Osteoblast (primary cell): ENCODE measurements at regions not wholly inside any gene's neighbourhood (a gene's known extent, or its start where the extent isn't known, plus 50 kb on each side); places are given as distances from the start of the nearest gene placed in this dataset.

Source experiments
- DNase-seq: peaks from one replicate; pipeline ENCODE4 v3.0.0; 2011; ENCODE audit warnings: low spot score, mixed read lengths; ENCODE audit not compliant: insufficient read length; ENCODE audit errors: missing footprints
- H2AFZ ChIP-seq: 2 replicates; pipeline ENCODE4 v1.6.0; 2011; ENCODE audit warnings: mild to moderate bottlenecking, low read length
- H3K27ac ChIP-seq: 2 replicates; pipeline ENCODE4 v1.5.1; 2011; ENCODE audit warnings: mild to moderate bottlenecking, low read depth, low read length, moderate library complexity
- H3K27me3 ChIP-seq: 2 replicates; pipeline ENCODE4 v1.6.0; 2012; ENCODE audit warnings: mild to moderate bottlenecking, control low read depth, inconsistent platforms, low read length, moderate library complexity; ENCODE audit not compliant: insufficient read depth
- H3K36me3 ChIP-seq: 2 replicates; pipeline ENCODE4 v1.5.1; 2011; ENCODE audit warnings: mild to moderate bottlenecking, low read length, control low read depth, moderate library complexity; ENCODE audit not compliant: insufficient read depth
- H3K4me1 ChIP-seq: 2 replicates; pipeline ENCODE4 v1.5.1; 2011; ENCODE audit warnings: mild to moderate bottlenecking, low read length, control low read depth, moderate library complexity; ENCODE audit not compliant: insufficient read depth
- H3K4me2 ChIP-seq: 2 replicates; pipeline ENCODE4 v1.6.0; 2011; ENCODE audit warnings: mild to moderate bottlenecking, low read length; ENCODE audit not compliant: insufficient read depth
- H3K4me3 ChIP-seq: fragments of 200-600 bp; sonication (generic); 3 replicates; pipeline ENCODE4 v1.5.1; 2012; ENCODE audit warnings: mild to moderate bottlenecking, low read length, inconsistent platforms; ENCODE audit not compliant: insufficient read depth
- H3K79me2 ChIP-seq: 2 replicates; pipeline ENCODE4 v1.6.0; 2012; ENCODE audit warnings: mild to moderate bottlenecking, low read length, control low read depth, inconsistent platforms; ENCODE audit not compliant: insufficient read depth
- H3K9me3 ChIP-seq: 2 replicates; pipeline ENCODE4 v1.5.1; 2011; ENCODE audit warnings: low read depth, low read length, control low read depth
- H4K20me1 ChIP-seq: 2 replicates; pipeline ENCODE4 v1.6.0; 2012; ENCODE audit warnings: mild to moderate bottlenecking, low read length, control low read depth; ENCODE audit not compliant: insufficient read depth
- CTCF ChIP-seq: IDR thresholded peaks from 2 replicates; pipeline ENCODE4 v1.5.1; 2011; ENCODE audit warnings: mild to moderate bottlenecking, low read depth, low read length, moderate library complexity; ENCODE audit errors: extremely low read depth

GRCh38 chr6:137696765-137697164 lies 170.3 kb upstream of the TNFAIP3 start:
- no peak overlapping the region for H3K4me3 ChIP-seq
- H3K4me2 ChIP-seq = no peak overlapping the region
- no peak for DNase-seq
- H3K79me2 ChIP-seq = no peaks in the 10 kb centered on the region
- H3K27me3 ChIP-seq = no peaks in the 10 kb centered on the region
- peaks cover 26% of the 10 kb centered on the region for H3K4me1 ChIP-seq
- H3K9me3 ChIP-seq = no peaks in the 10 kb centered on the region
- no peak overlapping the region for H3K27ac ChIP-seq
- no peak for TF ChIP-seq CTCF
- H2AFZ ChIP-seq = no peak overlapping the region
- H4K20me1 ChIP-seq = no peaks in the 10 kb centered on the region
- H3K36me3 ChIP-seq = no peaks in the 10 kb centered on the region

DNA sequence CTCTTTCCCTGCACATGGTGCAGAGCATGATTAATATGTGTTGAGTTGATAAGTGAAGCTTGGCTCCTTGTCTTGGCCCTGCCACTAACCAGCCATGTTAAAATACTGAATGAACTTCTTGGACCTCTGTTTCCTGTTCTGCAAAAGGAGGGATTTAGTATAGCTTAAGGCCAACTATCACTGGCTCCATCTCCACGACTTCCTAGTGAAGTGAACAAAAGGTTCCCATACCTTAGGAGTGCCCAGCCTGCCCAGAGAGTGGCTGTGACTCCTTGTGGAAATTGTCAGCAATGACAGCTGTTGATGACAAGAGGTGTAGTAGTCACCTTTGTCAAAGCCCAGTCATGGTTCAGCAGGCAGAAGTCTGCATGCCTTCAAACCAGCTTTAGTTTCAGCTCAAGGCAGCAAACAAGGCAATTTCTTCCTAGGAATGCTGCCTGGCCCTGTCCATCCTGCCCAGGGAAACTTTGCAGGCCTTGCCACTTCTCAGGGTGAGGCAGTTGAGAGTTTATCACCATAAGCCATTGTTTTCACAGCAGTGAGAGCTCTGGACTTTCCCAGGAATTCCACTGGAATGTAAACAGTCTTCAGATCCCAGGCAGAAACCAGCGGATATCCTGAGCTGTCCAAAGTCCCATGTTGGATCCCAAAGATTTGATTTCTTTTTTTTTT lies 169.7 kb upstream of the TNFAIP3 start:
- TF ChIP-seq CTCF = no peak
- DNase-seq = peak; percentile 67
- no peaks in the 10 kb centered on the region for H4K20me1 ChIP-seq
- no peak overlapping the region for H3K4me3 ChIP-seq
- no peaks in the 10 kb centered on the region for H3K79me2 ChIP-seq
- H3K9me3 ChIP-seq = no peaks in the 10 kb centered on the region
- no peak overlapping the region for H2AFZ ChIP-seq
- H3K4me1 ChIP-seq = peaks cover 26% of the 10 kb centered on the region
- no peaks in the 10 kb centered on the region for H3K36me3 ChIP-seq
- H3K27ac ChIP-seq = no peak overlapping the region
- no peak overlapping the region for H3K4me2 ChIP-seq
- H3K27me3 ChIP-seq = no peaks in the 10 kb centered on the region

DNA sequence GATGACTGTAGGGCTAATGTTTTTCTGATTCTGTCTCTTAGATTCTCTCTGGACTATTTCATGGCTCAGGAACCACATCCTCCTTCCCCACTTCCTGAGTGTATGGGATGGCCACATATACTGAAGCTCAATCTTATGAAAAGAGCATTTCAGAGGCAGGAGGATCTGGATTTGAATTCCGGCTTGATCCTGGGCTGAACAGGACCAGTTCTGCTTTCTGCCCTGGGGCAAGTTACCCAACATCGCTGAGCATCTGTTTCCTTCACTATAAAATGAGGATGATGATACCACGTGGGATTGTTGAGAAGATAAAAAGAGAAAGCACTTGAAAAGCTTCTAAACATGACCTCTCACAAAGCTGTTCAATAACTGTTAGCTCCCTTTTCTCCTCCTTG lies 168.4 kb upstream of the TNFAIP3 start:
- Histone ChIP-seq H3K4me2 (no peak overlapping the region), H3K4me3 (no peak overlapping the region), H3K27me3 (no peaks in the 10 kb centered on the region), H3K79me2 (no peaks in the 10 kb centered on the region), H2AFZ (peak overlapping the region; percentile 64), H3K27ac (peak overlapping the region; percentile 15), H3K4me1 (peaks cover 22% of the 10 kb centered on the region), H3K9me3 (no peaks in the 10 kb centered on the region), H3K36me3 (no peaks in the 10 kb centered on the region), H4K20me1 (no peaks in the 10 kb centered on the region)
- no peak for DNase-seq
- TF ChIP-seq CTCF = no peak

DNA sequence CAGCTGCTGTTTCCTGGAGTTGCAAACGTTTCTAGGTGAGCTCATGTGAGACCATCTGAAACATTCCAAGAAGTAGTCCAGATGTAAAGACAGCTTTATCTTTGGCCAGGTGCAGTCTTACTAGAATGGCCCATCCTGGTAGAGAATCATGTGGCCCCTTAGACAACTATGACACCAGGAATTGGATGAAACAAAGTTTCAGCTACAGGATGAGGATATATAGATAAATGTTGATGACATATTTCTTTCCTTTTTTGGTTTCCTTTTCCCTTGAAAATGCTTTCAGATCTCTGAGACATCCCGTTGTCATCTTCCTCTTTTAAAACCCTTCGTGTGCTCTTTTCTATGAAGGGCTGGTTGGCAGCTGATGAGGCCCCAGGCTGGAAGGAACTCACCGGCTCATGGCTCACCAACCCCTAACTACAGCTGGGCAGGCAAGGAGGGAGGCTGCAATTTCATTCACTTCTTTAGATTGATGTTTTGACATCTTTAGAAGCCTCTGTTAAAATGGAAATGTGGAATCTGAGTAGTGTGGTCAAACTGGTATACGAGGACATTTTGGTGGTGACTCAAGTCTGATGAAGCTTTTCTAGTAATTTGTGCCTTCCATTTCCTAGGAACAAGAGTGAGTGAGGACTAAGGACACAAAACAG lies 167.9 kb upstream of the TNFAIP3 start:
- no peaks in the 10 kb centered on the region for H4K20me1 ChIP-seq
- peak; percentile 74 for DNase-seq
- no peaks in the 10 kb centered on the region for H3K27me3 ChIP-seq
- H3K4me1 ChIP-seq = peaks cover 22% of the 10 kb centered on the region
- no peaks in the 10 kb centered on the region for H3K9me3 ChIP-seq
- no peaks in the 10 kb centered on the region for H3K79me2 ChIP-seq
- peak overlapping the region; percentile 64 for H2AFZ ChIP-seq
- no peaks in the 10 kb centered on the region for H3K36me3 ChIP-seq
- peak overlapping the region; percentile 35 for H3K4me2 ChIP-seq
- peak overlapping the region; percentile 15 for H3K27ac ChIP-seq
- H3K4me3 ChIP-seq = no peak overlapping the region
- no peak for TF ChIP-seq CTCF
